IMR-90 (cell line): ENCODE measurements at regions not wholly inside any gene's neighbourhood (a gene's known extent, or its start where the extent isn't known, plus 50 kb on each side); places are given as distances from the start of the nearest gene placed in this dataset.

Experiments used
- BHLHE40 ChIP-seq: fragments of 150-350 bp; IDR thresholded peaks from 2 replicates; pipeline ENCODE4 v1.6.1; 2016; ENCODE audit warnings: mild to moderate bottlenecking, low read depth, low read length
- CEBPB ChIP-seq: IDR thresholded peaks from 2 replicates; pipeline ENCODE4 v1.6.1; 2012; ENCODE audit warnings: low read depth, low read length, improper control_type of control experiment
- CHD1 ChIP-seq: IDR thresholded peaks from 2 replicates; pipeline ENCODE4 v1.6.1; 2012; ENCODE audit warnings: low read depth, low read length, improper control_type of control experiment
- CTCF ChIP-seq: conservative IDR thresholded peaks from 2 replicates; pipeline ENCODE4 v1.5.1; 2012; ENCODE audit warnings: mild to moderate bottlenecking, low read depth, low read length, improper control_type of control experiment
- MAFK ChIP-seq: IDR thresholded peaks from 2 replicates; pipeline ENCODE4 v1.6.1; 2012; ENCODE audit warnings: low read depth, low read length, improper control_type of control experiment
- POLR2A ChIP-seq: IDR thresholded peaks from 2 replicates; pipeline ENCODE4 v1.6.1; 2012; ENCODE audit warnings: mild to moderate bottlenecking, low read depth, low read length
- RAD21 ChIP-seq: IDR thresholded peaks from 2 replicates; pipeline ENCODE4 v1.6.1; 2012; ENCODE audit warnings: low read length, improper control_type of control experiment
- RFX5 ChIP-seq: IDR thresholded peaks from 2 replicates; pipeline ENCODE4 v1.8.0; 2012; ENCODE audit warnings: low read depth, mild to moderate bottlenecking, low read length, moderate library complexity
- TF ChIP-seq, protein P1 (sequence below): fragments of 150-350 bp; IDR thresholded peaks from 2 replicates; pipeline ENCODE4 v1.6.1; 2016; ENCODE audit warnings: low read depth, mild to moderate bottlenecking, low read length, moderate library complexity, borderline replicate concordance
- TF ChIP-seq, protein P2 (sequence below): fragments of 150-350 bp; IDR thresholded peaks from 2 replicates; pipeline ENCODE4 v1.6.1; 2017; ENCODE audit warnings: mild to moderate bottlenecking, antibody characterized with exemption, low read length, low read depth

- TF ChIP-seq CTCF (no peak), MAFK (no peak), POLR2A (no peak), CEBPB (no peak), RAD21 (no peak), RFX5 (no peak), CHD1 (no peak), BHLHE40 (no peak)
- TF ChIP-seq, protein P1, sequence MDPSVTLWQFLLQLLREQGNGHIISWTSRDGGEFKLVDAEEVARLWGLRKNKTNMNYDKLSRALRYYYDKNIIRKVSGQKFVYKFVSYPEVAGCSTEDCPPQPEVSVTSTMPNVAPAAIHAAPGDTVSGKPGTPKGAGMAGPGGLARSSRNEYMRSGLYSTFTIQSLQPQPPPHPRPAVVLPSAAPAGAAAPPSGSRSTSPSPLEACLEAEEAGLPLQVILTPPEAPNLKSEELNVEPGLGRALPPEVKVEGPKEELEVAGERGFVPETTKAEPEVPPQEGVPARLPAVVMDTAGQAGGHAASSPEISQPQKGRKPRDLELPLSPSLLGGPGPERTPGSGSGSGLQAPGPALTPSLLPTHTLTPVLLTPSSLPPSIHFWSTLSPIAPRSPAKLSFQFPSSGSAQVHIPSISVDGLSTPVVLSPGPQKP: no peak
- TF ChIP-seq, protein P2, sequence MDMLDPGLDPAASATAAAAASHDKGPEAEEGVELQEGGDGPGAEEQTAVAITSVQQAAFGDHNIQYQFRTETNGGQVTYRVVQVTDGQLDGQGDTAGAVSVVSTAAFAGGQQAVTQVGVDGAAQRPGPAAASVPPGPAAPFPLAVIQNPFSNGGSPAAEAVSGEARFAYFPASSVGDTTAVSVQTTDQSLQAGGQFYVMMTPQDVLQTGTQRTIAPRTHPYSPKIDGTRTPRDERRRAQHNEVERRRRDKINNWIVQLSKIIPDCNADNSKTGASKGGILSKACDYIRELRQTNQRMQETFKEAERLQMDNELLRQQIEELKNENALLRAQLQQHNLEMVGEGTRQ: no peak
Observed at GRCh38 chr3:70899816-70900215, 587.4 kb upstream of the MDFIC2 start.
